Activated CD4-positive, alpha-beta T cell treated with anti-CD3 and anti-CD28 coated beads, Interleukin-2, Interleukin-6, amounts not matched to agents 100 ng/mL and 50 ng/mL, durations not matched to agents 16 hours and 8 hours (primary cell): ENCODE measurements at regions not wholly inside any gene's neighbourhood (a gene's known extent, or its start where the extent isn't known, plus 50 kb on each side); places are given as distances from the start of the nearest gene placed in this dataset.
"Not testable (repeated sequence)": the region's sequence is repeated elsewhere in the genome, so short reads cannot be mapped to it uniquely, and the experiment has no call there.

Experiments
- DNase-seq: peaks from one replicate; pipeline ENCODE4 v3.0.0-alpha.2; 2020

DNA sequence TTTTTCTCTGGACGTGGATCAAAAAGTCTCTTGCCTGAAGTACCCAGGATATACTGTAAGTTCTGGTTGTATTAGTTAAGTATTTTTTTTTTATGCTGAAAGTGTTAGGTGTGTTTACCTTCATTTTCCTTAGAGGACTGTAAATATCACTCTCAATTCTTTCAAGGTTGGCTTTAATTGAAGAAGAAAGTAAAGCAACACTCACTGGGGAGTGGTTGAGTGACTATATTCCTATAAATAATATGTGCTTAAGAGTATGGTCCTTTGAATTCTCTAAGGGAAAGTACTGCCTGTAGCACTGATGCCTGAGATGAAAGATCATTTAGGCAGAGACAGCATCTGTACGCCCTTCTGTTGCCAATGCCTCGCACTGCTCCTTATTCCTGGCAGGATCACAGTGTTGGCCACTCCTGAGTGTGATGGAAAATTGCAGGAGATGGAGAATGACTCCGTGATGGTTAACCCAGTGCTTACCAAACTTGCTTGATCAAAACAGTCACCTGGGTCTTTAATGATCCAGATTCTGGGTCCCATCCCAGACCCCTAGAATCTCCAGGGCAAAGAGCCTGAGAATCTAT lies 182.0 kb upstream of the MPDZ start:
- DNase-seq: no peak

DNA sequence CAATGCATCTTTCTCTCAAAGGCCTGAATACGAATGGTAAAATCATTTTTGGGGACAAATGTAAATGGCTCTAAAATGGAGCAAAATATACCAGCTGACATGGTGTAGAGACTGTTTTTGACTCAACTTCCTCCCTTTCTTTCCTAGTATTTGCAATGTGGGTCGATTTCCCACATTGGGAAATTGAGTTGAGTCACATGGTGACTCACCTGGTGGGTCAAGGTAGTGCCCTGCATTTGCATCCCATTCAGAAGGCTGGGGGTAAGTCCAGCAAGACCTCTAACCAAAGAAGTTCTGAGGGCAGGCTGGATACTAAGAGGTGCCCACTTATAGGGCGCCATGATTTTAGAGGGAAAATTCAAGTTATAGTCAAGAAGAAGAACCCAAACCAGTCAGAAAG lies 179.6 kb upstream of the MPDZ start:
- DNase-seq: no peak

DNA sequence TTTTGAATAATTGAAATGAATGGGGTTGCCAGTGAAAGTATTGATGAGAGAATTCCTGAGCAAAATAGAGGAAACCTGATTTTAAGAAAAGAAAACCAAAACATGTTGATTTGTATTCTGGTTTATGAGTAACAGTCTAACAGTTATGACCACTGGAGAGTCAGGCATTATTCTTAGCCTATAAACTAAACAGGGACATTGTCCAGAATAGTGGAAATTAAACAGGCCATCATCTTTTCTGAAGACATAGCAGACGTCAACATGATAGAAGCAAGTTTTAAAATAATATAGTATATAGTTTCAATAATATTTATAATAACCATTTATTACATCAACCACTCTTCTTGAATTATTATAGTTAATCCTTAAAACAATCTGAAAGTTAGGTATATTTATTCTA lies 178.3 kb upstream of the MPDZ start:
- no peak for DNase-seq

DNA sequence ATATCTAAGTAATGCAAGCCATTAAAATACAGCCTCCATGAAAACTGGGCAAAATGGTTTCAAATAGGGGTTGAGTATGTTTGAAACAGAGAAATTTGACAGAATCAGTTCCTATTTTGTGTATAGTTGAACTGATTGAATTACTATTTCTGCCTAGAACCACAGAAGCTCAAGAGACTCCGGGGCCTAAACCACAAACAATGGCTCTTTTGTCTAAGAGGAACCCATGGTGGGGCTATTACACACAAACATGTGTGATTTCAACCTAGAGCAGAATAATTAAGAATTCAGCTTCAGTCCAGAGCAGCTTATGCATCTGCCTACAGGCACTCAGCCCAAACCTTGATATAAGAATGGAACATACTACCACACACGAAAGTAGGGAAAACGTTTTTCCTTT lies 171.2 kb upstream of the MPDZ start:
- no peak for DNase-seq

DNA sequence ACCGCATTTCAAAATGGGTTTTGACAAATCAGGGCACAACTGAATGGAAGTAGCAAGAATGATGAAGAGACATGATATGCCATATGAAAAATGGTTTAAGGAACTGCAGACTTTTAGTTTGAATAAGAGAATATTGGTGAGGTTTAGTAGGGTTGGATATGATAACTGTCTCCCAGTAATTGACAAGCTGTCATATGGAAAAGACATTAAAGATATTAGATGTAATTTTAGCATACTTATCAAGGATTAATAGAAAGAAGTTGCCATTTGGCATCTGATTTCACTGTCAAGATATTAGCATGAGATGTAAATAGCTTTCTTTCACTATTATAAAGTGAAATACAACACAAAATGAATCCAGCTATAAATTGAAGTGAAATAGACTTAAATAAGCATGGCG lies 169.0 kb upstream of the MPDZ start:
- DNase-seq: no peak

DNA sequence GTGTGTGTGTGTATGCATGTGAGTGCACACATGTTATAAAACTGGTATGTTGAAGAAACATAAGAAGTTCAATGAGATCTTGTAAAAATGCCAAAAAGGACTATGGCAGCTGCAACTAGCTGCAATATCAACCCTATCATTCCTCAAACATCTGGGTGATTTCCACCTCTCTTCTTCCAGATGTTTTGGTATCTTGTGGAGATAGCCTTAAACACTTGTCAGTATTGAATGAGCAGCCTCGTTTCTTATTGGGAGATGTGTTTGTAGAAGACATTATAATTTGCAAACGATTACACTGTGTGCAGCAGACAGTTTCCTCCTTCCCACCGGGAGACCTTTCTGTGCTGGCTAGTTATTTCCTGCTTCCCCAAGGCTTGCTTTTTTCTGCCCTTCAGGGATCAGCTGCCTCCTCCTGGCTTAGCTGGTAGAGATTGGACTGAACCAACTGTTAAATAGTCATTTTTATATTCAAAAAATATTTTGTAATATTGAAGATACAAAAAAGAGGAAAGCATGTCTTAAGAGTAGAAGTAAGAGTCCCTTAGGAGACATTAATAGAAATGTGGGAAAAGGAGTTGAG lies 168.4 kb upstream of the MPDZ start:
- no peak for DNase-seq

DNA sequence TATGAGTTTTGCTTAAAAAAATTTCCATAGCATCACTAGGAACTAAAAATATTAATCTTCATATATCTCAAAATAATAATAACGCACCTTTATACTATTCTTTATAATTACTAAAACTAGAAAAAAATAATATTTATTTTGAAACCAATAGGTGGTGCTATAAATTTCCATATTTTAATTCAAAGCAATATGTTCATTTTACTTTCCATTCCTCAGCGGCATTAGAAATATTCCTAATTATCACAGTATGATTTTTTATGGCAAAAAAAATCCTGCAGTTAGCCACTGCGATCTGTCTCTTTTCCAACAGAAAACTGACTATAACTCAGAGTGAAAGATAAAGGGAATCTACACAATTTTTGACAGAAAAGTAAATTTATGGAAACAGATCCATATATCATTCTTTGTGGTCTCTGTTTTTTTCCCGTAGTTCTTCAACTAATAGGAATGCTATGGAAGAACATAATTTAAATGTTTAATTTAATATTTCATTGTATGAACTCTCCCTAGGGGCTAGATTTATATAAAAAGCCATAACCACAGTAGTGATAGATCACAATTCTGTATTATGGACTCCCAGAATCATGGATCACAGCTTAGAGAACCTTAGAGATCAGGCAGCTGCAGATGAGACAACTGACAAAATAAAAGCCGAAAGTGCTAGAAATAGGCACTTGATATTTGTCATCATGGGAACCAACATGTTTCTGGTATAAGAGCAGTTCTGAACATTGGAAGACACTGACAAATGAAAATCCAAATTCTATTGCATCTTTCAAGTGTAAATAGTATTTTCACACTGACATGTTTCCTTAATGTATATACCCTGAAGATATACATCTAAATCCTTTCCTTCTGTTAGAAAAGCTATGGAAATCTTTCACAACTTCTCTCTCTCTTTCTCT lies 167.7 kb upstream of the MPDZ start:
- no peak for DNase-seq

DNA sequence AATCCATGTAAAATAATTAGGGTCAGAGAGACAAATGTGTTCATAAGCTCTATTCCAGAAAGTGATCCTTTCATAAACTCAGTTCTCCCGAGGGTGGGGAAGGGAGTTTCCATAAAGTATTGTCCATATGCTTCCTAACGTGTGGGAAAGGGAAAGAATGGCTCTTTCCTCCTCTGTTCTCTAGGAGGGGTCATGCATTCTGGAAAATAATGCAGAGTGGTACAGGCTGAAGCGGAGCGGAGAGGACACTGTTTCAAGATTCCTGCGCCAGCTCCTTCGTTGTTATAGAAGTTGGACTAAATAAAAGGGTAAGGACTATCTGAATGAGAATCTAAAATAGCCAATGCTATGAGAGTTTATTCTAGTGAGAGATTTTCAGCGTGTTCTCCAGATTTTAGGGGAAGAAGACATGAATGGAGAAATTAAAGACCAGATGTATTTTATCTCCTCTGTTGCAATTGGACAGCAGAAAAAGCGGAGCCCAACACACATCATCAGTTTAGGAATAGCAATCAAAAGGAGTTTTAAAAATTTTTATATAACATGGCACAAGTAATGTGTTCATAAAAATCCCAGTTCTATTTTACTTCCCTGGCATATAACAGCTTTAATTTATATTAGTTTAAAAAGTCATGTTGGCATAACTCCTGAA lies 166.9 kb upstream of the MPDZ start:
- DNase-seq: no peak

DNA sequence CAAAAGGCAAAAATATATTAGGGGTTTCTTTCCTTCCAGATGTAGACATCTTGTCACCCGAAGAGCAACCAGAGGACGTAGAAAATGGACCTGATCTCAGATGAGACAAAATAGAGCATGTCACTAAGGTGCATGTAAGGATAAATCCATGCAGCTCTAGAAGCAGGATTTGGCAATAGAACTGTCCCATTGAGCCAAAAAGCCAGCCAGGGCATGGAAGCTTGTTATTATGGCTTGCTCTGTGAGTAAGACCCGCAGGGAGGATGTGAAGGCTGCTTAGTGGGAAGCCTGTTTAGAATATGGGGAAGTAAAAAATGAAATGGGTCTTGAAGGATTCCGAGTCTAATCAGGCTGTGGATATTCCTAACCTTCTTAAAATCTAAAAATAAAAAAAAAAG lies 165.6 kb upstream of the MPDZ start:
- DNase-seq: no peak

DNA sequence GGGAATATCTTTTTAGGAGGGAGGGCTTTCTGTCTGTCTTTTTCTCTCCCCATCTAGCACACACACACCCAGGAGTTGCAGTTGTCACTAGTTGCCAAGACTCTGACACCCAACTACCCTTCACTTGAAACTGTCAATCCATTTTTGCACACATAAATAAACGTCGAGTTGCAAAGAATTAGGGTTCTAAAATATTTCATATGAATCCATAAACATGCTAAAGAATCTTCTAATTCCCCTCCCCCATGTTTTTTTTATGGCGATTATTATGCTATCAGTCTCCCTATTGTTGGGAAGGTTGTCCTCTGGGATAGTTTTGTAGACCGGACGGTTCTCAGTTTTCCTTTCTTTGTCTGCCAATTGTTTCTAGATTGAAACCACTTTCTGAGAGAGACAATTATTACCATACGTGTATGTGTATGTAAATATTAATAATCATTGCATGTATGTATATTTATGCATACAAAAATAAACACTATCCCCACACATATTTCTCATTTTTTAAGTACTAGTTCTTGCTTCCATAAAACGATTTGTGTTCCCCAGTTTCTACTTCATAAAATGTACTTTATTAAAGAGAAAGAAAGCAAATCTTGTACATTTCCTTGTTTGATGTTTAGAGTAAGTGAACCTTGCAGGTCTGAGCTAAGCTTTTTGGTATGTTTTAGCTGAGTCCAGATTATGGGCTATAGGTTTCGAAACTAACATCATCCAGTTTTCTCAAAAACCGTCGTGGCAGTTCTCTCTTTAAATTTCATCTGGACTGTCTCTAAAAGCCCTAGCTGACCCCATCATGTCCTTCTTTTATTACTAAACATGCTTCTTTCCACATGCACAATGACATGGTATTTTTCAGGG lies 165.0 kb upstream of the MPDZ start:
- DNase-seq: no peak

DNA sequence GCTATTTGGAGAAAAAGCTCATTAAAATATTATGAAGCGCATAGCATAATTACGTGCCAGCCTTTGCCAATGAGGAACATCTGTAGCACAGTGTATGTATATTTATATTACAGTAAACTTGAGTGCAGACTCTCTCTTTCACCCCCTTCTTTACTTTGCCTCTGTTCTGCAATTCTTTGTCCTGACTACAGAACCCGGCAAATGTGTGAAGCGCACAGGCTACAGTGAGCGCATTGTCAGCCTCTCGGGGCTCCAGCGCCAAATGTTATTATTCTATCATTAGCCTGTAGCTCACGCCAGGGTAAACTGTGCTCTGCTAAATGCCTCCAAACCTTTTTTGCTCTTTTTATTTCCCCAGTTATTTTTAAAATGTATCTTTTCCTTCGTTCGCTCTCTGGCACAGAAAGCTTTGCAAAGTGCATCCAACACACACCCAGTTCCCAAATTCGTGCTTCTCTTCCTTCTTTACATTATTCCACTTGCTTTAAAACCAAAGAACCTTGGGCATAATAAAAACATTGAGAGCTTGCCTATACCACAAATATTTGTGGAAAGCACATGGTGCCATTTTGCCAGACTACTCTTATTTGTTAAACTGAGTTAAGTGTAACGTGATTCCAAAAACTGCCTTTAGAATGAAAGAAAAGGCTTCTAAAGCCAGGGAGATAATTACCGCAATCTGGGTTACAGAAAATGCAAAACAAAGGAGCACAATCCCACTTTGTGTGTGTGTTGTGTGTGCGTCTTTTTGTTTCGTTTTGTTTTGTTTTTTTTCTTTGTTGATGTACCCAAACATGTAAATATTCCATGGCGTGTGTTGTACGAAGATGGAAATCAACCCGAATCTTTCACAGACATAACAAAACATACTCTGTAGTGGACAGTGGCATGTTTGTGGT lies 164.1 kb upstream of the MPDZ start:
- DNase-seq: no peak

DNA sequence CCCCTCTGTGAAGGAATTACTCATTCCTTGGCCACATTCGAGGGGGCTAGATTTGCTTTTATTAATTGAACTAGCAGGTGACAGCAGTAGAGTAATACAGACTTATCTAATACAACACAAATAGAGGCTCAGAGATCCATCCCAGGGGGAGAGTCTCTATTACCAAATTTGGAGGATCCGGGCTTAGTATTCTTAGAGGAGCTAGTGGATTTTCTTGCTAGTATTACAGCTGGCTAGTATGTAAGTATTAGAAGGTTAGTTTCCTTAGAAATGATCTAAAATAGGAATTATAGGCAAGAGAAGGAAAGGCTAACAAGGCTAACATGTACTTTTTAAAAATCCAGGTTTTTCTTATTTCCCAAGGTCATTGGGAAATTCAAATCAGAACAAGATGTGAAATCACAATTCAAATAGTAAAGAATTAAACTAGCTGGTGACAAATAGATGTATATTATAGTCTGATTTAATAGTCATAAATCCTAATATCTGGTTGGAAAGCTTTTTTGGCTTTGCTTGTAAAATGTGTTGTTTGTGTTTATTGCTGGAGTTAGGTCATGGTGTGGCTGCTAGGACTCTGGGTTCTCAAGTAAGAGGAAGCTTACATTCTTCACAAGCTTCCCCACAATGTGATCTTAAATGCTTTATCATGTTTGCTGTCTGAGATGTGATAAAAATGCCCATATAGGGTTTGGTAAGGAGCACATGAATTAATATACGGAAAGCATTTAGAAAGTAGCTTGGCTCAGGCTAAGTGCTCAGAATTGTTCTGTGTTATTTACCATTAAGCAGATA lies 160.4 kb upstream of the MPDZ start:
- DNase-seq: no peak

DNA sequence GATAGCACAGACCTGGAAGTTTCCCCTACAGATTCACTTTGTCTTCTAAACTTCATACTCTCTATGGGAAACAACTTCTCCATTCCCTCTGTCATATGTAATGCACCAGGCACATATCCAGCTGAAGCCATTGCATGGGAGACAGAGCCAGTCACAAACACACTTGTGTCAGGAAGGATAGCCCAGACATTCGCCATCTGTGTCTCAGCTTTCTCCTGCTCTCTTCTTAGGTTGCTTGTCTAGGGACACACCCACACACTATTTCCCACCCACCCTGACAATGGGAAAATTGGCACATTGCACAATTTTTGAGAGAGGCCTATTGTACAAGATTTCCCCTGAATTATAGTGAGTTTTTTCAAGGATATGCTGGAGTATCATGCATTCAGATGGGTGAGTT lies 158.4 kb upstream of the MPDZ start:
- no peak for DNase-seq

DNA sequence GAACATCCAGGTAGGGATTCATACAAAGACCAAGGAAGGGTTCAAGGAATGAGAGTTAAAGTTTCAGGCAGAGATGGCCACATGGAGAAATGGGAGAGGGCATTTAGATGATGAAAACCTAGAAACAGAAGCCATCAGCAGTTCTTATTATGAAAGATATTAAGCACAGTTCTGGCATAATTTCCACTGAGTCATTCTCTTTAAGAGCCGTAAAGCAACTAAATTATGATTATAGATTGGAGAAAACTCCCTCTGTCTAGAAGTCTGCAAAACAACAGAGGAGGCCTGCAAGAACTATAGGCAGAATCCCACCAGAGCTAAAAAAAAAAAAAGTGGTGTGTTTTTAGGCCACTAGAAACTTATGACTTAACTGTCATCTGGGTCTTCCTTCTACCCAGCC lies 157.1 kb upstream of the MPDZ start:
- no peak for DNase-seq

DNA sequence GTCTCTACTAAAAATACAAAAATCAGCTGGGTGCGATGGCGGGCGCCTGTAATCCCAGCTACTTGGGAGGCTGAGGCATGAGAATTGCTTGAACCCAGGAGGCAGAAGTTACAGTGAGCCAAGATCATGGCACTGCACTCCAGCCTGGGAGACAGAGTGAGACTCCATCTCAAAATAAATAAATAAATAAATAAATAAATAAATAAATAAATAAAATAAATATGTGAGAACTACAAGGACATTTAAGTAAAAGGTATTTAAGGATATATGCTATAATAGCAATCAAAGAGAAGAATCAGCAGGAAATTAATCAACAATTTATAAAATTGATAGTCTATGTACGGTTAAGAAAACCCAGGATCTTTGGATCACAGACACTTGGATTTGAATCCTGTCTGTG lies 154.0 kb upstream of the MPDZ start:
- not testable (repeated sequence) for DNase-seq

DNA sequence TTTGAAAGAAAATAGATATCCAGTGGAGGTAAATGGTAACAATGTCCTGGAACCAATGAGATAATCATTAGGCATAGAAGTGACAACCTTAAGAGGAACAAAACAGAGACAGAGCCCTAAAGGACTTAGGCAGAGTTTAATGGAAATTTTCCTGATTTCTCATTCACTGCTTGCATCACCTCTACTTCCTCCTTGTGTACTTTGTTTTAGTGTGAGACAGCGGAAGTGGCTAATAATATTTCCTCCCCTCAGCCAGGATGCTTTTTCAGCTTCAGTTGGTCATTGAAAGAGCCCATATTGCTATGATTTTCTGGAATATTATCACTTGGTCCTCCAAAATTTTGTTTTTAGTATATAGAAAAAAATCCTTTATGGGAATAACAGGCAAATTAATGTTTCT lies 153.4 kb upstream of the MPDZ start:
- no peak for DNase-seq

DNA sequence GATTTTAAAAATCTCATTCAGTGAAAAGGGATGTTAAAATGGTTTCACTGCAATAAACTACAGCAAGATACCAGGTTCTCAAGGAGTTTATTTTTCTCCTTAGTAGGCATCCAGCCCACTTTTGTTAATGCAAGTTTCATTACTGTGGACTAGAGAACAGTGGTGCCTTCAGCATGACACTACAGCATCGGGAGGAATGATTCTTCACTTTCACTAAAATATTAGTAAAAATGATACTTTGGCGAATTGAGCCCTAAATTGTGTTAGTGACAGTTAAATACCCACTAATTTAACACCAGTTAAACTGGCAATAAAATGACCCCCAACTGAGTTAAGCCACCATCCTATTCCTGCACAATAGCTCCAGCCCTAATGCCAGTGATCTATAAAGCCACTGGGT lies 152.2 kb upstream of the MPDZ start:
- DNase-seq: no peak

DNA sequence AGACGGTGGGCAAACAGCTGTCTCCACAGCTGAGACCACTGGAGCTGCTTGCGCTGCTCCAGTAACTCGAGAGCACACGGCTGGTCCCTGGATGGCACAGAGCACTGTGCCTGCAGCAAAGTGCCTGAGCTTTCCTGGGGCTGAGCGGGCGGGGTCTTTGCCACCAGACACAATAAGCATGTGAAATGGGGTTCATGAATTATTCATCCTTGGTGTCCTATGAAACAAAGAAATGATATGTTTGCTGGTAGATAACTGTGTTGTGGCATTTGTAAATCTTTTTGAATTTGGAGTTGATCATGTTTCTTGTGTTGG lies 151.7 kb upstream of the MPDZ start:
- no peak for DNase-seq

DNA sequence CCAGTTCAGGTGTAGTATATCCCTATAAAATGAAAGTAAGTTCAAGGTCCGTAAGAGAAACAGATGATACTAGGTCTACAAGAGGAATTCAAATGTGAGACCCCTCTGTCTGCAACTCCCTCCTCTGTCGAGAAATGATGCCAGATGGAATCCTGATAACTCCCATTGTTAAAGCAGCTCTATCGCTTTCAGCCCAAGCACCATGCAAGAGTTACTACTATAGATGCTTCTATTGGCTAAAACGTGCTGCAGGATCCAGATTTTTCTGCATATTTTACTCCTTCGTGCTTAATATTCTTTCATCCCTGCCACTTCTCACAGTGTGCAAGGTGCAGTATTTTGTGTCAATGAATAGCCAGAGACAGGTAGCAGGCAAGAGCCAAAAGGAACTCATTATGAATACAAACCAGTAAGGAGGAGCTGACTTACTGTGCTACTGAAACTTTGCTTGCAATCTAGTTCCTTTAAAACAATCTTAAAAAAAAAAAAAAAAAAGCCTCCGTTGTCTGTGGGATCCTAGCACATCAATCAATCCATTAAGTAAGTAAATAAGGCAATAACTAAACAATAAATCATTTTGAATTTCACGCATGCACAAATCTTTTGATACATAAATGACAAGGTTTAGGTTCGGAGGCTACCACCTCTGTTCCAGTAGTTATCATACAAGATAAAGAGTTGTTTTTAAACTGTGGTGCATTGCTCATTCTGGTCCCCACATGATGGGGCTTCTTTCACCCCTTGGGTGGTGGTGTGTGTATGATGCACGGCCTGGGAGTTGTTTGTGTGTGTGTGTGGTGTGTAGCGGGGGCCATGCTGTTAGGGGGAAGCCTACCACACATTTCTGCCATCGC lies 151.1 kb upstream of the MPDZ start:
- DNase-seq: no peak
